T-helper 1 cell treated with Interleukin-12 subunit alpha and Interleukin-12 subunit beta and Interleukin-4 antibody, amounts not matched to agents 30 μg/mL and 1 μg/mL, for 36 hours (primary cell): ENCODE measurements at regions not wholly inside any gene's neighbourhood (a gene's known extent, or its start where the extent isn't known, plus 50 kb on each side); places are given as distances from the start of the nearest gene placed in this dataset.

Experiments
- H3K27ac Mint-ChIP-seq: one replicate; pipeline ENCODE4 v1.8.0; 2021; ENCODE audit warnings: mild to moderate bottlenecking, mixed read lengths
- H3K27me3 Mint-ChIP-seq: one replicate; pipeline ENCODE4 v1.8.0; 2021; ENCODE audit warnings: low read depth, mixed read lengths
- H3K36me3 Mint-ChIP-seq: one replicate; pipeline ENCODE4 v1.8.0; 2021; ENCODE audit warnings: low read depth, mixed read lengths
- H3K4me1 Mint-ChIP-seq: one replicate; pipeline ENCODE4 v1.8.0; 2021; ENCODE audit warnings: low read depth, mixed read lengths
- H3K4me3 Mint-ChIP-seq: one replicate; pipeline ENCODE4 v1.8.0; 2021; ENCODE audit warnings: mild to moderate bottlenecking, moderate library complexity, mixed read lengths
- H3K9me3 Mint-ChIP-seq: one replicate; pipeline ENCODE4 v1.8.0; 2021; ENCODE audit warnings: mixed read lengths

DNA sequence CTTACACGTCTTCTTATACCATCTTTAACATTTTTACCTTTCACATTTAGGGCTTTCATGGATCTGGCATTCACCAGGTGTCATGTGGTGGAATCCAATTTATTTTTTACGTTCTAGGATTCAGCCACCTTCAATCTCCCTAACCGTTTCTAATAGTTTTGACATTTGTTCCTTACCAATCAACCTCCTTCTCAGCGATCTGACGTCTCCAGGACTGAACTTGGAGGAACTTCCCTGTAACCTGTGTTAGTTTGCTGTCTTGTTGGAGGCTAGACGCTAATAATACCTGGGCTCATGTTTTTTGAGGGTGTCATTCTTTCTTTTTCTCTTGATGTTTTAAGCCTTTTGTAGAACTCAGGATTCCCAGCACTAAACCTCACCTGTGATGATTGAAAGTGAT, 351.6 kb downstream of the THBS2 start:
- no peaks in the 10 kb centered on the region for H3K27me3 Mint-ChIP-seq
- H3K4me3 Mint-ChIP-seq, result no peak overlapping the region
- no peaks in the 10 kb centered on the region for H3K4me1 Mint-ChIP-seq
- H3K36me3 Mint-ChIP-seq, result no peaks in the 10 kb centered on the region
- H3K27ac Mint-ChIP-seq, result no peak overlapping the region
- H3K9me3 Mint-ChIP-seq, result no peaks in the 10 kb centered on the region

DNA sequence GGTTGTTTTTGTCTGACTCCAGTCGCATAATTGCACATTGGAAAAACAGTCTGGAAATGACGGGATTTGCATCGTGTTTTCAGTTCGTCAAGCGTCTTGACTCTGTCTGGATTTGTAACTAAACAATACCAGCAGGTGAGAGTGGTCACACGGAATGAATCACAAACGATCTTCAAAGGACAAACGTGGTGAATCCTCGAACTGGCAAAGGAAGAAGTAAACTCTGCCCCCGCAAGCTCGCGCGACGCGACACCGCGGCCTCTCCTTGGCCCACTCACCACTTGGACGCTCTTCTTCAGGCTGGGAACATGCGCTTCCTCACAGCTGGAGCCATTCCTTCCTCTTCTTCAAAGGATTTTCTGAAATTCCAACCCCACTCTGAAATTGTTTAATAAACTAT, 352.6 kb downstream of the THBS2 start:
- H3K4me3 Mint-ChIP-seq, result no peak overlapping the region
- no peaks in the 10 kb centered on the region for H3K4me1 Mint-ChIP-seq
- H3K36me3 Mint-ChIP-seq, result no peaks in the 10 kb centered on the region
- no peaks in the 10 kb centered on the region for H3K9me3 Mint-ChIP-seq
- no peak overlapping the region for H3K27ac Mint-ChIP-seq
- H3K27me3 Mint-ChIP-seq, result no peaks in the 10 kb centered on the region

- no peaks in the 10 kb centered on the region for H3K36me3 Mint-ChIP-seq
- H3K27me3 Mint-ChIP-seq, result no peaks in the 10 kb centered on the region
- H3K27ac Mint-ChIP-seq, result no peak overlapping the region
- no peak overlapping the region for H3K4me3 Mint-ChIP-seq
- H3K9me3 Mint-ChIP-seq, result no peaks in the 10 kb centered on the region
- peaks cover 6% of the 10 kb centered on the region for H3K4me1 Mint-ChIP-seq
These were observed 357.3 kb downstream of the THBS2 start for GRCh38 chr6:168896321-168896720.

DNA sequence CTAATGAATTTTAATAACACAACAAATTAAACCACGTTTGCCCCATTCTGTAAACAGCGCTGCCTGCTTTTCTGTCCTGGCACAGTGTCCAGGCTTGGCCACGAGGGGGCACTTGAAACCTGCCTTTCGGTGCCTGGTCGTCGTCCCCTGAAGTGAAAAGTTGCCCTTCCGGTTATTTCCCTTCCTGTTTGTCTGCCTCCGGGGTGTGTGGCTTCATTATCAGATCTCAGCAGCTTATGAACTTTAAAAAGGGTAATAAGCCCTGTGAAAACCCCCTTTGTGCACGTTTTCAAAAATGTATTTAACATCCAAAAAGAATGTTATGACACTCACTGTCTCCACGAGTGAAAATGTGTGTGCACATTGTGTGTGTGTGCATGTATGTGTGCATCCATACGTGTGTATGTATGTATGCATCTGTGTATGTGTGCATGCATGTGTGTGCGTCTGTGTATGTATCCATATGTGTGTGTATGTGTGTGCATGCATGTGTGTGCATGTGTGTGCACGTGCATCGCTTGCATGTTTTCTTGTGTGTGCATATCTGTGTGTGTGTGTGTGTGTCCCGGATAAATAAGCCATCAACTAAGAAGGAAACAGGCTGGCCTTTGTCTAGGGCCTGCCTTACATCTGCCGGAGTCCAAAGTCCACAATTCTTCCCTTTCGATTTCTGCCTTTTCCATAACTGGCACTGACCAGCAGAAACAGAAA, 358.4 kb downstream of the THBS2 start:
- peak overlapping the region; percentile 3 for H3K4me3 Mint-ChIP-seq
- H3K27me3 Mint-ChIP-seq, result no peaks in the 10 kb centered on the region
- no peak overlapping the region for H3K27ac Mint-ChIP-seq
- H3K36me3 Mint-ChIP-seq, result no peaks in the 10 kb centered on the region
- no peaks in the 10 kb centered on the region for H3K9me3 Mint-ChIP-seq
- peaks cover 6% of the 10 kb centered on the region for H3K4me1 Mint-ChIP-seq

- Mint-ChIP-seq H3K27ac (no peak overlapping the region), H3K4me1 (peaks cover 6% of the 10 kb centered on the region), H3K36me3 (no peaks in the 10 kb centered on the region), H3K4me3 (no peak overlapping the region), H3K9me3 (no peaks in the 10 kb centered on the region), H3K27me3 (no peaks in the 10 kb centered on the region)
These were observed 361.6 kb downstream of the THBS2 start for GRCh38 chr6:168892031-168892430.

DNA sequence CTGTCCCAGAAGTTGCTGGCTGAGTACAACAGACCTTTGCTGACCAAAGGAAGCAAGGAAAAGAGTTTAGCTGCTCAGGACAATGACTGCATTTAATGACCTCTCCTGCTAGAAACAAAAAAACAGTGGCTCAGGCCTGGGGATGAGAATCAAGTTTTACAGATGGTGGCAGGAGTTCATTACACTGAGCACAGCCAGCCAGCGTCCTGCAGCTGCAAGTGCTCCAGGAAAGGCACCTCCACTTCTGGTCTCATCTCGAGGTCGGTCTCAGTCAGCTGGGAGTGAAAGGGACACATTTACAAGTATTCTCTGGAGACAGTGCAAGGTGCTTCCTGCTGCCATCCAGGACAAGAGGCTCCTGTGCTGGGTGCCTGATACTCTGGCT, 362.7 kb downstream of the THBS2 start:
- Mint-ChIP-seq H3K4me1 (peaks cover 6% of the 10 kb centered on the region), H3K27ac (no peak overlapping the region), H3K36me3 (no peaks in the 10 kb centered on the region), H3K4me3 (no peak overlapping the region), H3K9me3 (no peaks in the 10 kb centered on the region), H3K27me3 (no peaks in the 10 kb centered on the region)

DNA sequence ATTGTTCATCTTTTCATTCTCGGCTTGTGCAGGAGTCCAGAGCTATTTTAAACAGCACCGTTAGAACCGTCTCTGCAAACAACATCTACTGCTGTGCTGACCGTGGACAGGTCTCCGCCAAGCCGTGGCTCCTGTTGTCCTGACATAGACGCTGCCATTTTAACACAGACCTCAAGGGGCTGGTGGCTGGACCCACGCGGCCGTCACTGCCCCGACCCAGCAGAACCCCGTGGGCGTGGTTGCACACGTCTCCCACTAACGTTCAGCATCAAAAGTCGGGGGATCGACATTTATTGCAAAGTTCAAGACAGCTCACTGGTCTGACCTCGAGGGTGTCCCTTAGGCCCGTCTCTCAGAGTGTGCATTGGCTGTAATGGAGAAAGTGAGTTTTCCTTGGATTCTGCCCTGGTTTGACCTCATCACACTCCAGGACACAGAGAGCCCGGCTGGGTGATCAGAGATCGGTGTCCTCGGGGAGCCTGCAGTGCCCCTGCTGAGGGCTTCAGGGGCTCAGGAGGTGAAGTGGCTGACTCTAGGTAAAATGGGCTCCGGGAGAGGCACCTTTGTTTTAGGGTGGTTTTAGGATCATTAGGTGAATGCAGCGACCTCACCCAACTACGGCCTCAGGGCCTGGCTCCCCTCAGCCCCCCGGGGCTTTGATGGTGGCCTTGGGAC, 363.2 kb downstream of the THBS2 start:
- Mint-ChIP-seq H3K4me3 (no peak overlapping the region), H3K36me3 (no peaks in the 10 kb centered on the region), H3K27me3 (no peaks in the 10 kb centered on the region), H3K9me3 (no peaks in the 10 kb centered on the region), H3K4me1 (peaks cover 6% of the 10 kb centered on the region), H3K27ac (no peak overlapping the region)

- no peak overlapping the region for H3K27ac Mint-ChIP-seq
- H3K4me3 Mint-ChIP-seq, result no peak overlapping the region
- no peaks in the 10 kb centered on the region for H3K27me3 Mint-ChIP-seq
- no peaks in the 10 kb centered on the region for H3K36me3 Mint-ChIP-seq
- H3K4me1 Mint-ChIP-seq, result peaks cover 5% of the 10 kb centered on the region
- no peaks in the 10 kb centered on the region for H3K9me3 Mint-ChIP-seq
These were observed 364.8 kb downstream of the THBS2 start for GRCh38 chr6:168888786-168889345.

DNA sequence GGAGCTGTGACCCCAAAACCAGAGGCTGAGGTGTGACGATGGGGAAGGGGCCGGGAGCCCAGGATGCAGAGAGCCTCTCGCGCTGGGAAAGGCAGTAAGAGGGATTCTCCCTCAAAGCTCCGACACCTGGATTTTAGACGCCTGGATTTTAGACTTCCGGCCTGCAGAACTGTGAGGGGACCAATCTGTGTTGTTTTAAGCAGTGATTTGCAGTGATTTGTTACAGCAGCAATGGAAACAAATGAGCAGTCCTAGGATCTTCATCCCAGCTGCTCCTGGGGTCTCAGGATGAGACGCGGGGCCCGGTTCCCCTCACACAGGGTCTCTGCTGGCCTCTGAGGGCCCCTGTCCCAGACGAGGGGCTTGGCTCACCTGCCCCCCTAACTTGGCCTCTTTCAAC, 365.5 kb downstream of the THBS2 start:
- Mint-ChIP-seq H3K4me1 (peaks cover 5% of the 10 kb centered on the region), H3K27me3 (no peaks in the 10 kb centered on the region), H3K9me3 (no peaks in the 10 kb centered on the region), H3K27ac (no peak overlapping the region), H3K4me3 (no peak overlapping the region), H3K36me3 (no peaks in the 10 kb centered on the region)

- peaks cover 3% of the 10 kb centered on the region for H3K27me3 Mint-ChIP-seq
- peaks cover 5% of the 10 kb centered on the region for H3K4me1 Mint-ChIP-seq
- no peak overlapping the region for H3K27ac Mint-ChIP-seq
- no peaks in the 10 kb centered on the region for H3K36me3 Mint-ChIP-seq
- H3K9me3 Mint-ChIP-seq, result no peaks in the 10 kb centered on the region
- no peak overlapping the region for H3K4me3 Mint-ChIP-seq
These were observed 366.0 kb downstream of the THBS2 start for GRCh38 chr6:168887621-168888020.

DNA sequence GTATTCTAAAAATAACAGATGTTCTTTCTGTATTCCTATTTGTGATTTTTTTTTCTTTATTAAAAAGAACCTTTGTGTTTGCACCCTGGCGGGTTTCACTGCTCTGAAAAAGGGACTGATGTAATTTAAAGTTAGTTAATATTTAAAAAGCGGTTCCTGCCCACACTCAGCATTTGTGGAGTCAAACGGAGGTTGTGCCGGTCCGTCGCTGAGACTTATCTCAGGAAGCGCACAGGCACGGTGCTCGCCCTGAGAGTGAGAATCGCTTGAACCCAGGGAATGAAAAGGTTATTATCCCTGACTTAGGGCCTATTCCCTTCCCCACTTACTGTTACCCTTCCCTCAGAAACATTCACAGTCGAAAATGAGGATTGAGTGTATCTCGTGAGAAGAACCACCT, 366.7 kb downstream of the THBS2 start:
- no peaks in the 10 kb centered on the region for H3K36me3 Mint-ChIP-seq
- H3K27me3 Mint-ChIP-seq, result peaks cover 3% of the 10 kb centered on the region
- H3K27ac Mint-ChIP-seq, result no peak overlapping the region
- H3K9me3 Mint-ChIP-seq, result no peaks in the 10 kb centered on the region
- peaks cover 5% of the 10 kb centered on the region for H3K4me1 Mint-ChIP-seq
- H3K4me3 Mint-ChIP-seq, result no peak overlapping the region

GRCh38 chr6:168885751-168886742, 367.6 kb downstream of the THBS2 start:
- Mint-ChIP-seq H3K27me3 (peaks cover 3% of the 10 kb centered on the region), H3K4me3 (no peak overlapping the region), H3K27ac (no peak overlapping the region), H3K36me3 (no peaks in the 10 kb centered on the region), H3K9me3 (no peaks in the 10 kb centered on the region), H3K4me1 (peaks cover 5% of the 10 kb centered on the region)

- Mint-ChIP-seq H3K4me1 (peaks cover 5% of the 10 kb centered on the region), H3K9me3 (no peaks in the 10 kb centered on the region), H3K36me3 (no peaks in the 10 kb centered on the region), H3K4me3 (no peak overlapping the region), H3K27ac (no peak overlapping the region), H3K27me3 (peaks cover 3% of the 10 kb centered on the region)
These were observed 368.4 kb downstream of the THBS2 start for GRCh38 chr6:168885196-168885595.

- Mint-ChIP-seq H3K27me3 (peaks cover 3% of the 10 kb centered on the region), H3K27ac (peak overlapping the region; percentile 75)
These were observed 369.0 kb downstream of the THBS2 start for GRCh38 chr6:168884646-168885086.

More at GRCh38 chr6:168884646-168885086, 369.0 kb downstream of the THBS2 start:
- Mint-ChIP-seq H3K9me3 (no peaks in the 10 kb centered on the region), H3K36me3 (no peaks in the 10 kb centered on the region), H3K4me3 (peak overlapping the region; percentile 78), H3K4me1 (peaks cover 5% of the 10 kb centered on the region)
